Stimulated activated CD8-positive, alpha-beta memory T cell treated with anti-CD3 and anti-CD28 coated beads, Interleukin-15, amount 100 ng/mL, for 4 hours (primary cell): ENCODE measurements at regions not wholly inside any gene's neighbourhood (a gene's known extent, or its start where the extent isn't known, plus 50 kb on each side); places are given as distances from the start of the nearest gene placed in this dataset.

Experiments
- DNase-seq, 2 donors: peaks; one replicate each; pipeline ENCODE4 v3.0.0-alpha.2; 2020; ENCODE audit warnings: low read depth in 2 of 2

- DNase-seq, result no peak
Measured at GRCh38 chr20:52267418-52267817, 75.8 kb upstream of the ZFP64 start.

- DNase-seq, result no peak
Measured at GRCh38 chr20:52263757-52264156, 72.2 kb upstream of the ZFP64 start.

GRCh38 chr20:52261792-52262191 is 70.2 kb upstream of the ZFP64 start:
- no peak for DNase-seq

- no peak for DNase-seq
Measured at GRCh38 chr20:52259295-52259694, 67.7 kb upstream of the ZFP64 start.

GRCh38 chr20:52256454-52256853 is 64.9 kb upstream of the ZFP64 start:
- no peak for DNase-seq

GRCh38 chr20:52252664-52253063 is 61.1 kb upstream of the ZFP64 start:
- no peak for DNase-seq

GRCh38 chr20:52251827-52252226 is 60.2 kb upstream of the ZFP64 start:
- no peak for DNase-seq

- DNase-seq, result no peak
Measured at GRCh38 chr20:52251136-52251700, 59.6 kb upstream of the ZFP64 start.

GRCh38 chr20:52247548-52247947 is 56.0 kb upstream of the ZFP64 start:
- no peak for DNase-seq

- no peak for DNase-seq
Measured at GRCh38 chr20:52246366-52246765, 54.8 kb upstream of the ZFP64 start.

- no peak for DNase-seq
Measured at GRCh38 chr20:52244702-52245101, 53.1 kb upstream of the ZFP64 start.

GRCh38 chr20:52242237-52243230 is 51.0 kb upstream of the ZFP64 start:
- no peak for DNase-seq
